Adipocyte (in vitro differentiated cells): ENCODE measurements at regions not wholly inside any gene's neighbourhood (a gene's known extent, or its start where the extent isn't known, plus 50 kb on each side); places are given as distances from the start of the nearest gene placed in this dataset.
A peak's percentile ranks its signal among the peaks of the same experiment; 100 is the strongest.
"Not testable (repeated sequence)": the region's sequence is repeated elsewhere in the genome, so short reads cannot be mapped to it uniquely, and the experiment has no call there.

Source experiments
- DNase-seq: peaks from one replicate; pipeline ENCODE4 v3.0.0-alpha.2; 2015; ENCODE audit warnings: low read depth
- H3K27me3 ChIP-seq: replicated peaks from 2 replicates; pipeline ENCODE4 v1.7.0; 2013; ENCODE audit warnings: mild to moderate bottlenecking, low read length, moderate library complexity; ENCODE audit not compliant: control insufficient read depth, insufficient read depth
- H3K36me3 ChIP-seq: 2 replicates; pipeline ENCODE4 v1.7.0; 2013; ENCODE audit warnings: low read length, mild to moderate bottlenecking, moderate library complexity; ENCODE audit not compliant: control insufficient read depth, insufficient read depth, severe bottlenecking
- H3K4me1 ChIP-seq: 2 replicates; pipeline ENCODE4 v1.7.0; 2013; ENCODE audit warnings: mild to moderate bottlenecking, low read length, moderate library complexity; ENCODE audit not compliant: control insufficient read depth, insufficient read depth
- H3K4me3 ChIP-seq: 2 replicates; pipeline ENCODE4 v1.7.0; 2013; ENCODE audit warnings: mild to moderate bottlenecking, low read length, moderate library complexity
- H3K9ac ChIP-seq: 2 replicates; pipeline ENCODE4 v1.7.0; 2013; ENCODE audit warnings: mild to moderate bottlenecking, low read length, moderate library complexity
- H3K9me3 ChIP-seq: 2 replicates; pipeline ENCODE4 v1.7.0; 2013; ENCODE audit warnings: mild to moderate bottlenecking, low read length, moderate library complexity; ENCODE audit not compliant: control insufficient read depth

- H3K4me3 ChIP-seq, H3K9ac ChIP-seq, DNase-seq, H3K27me3 ChIP-seq, H3K4me1 ChIP-seq, H3K9me3 ChIP-seq, H3K36me3 ChIP-seq: not testable (repeated sequence)
Observed at GRCh38 chr6:4725136-4725760, 51.0 kb upstream of the CDYL start.

- not testable (repeated sequence) for H3K4me1 ChIP-seq, H3K9ac ChIP-seq, DNase-seq, H3K4me3 ChIP-seq, H3K9me3 ChIP-seq, H3K27me3 ChIP-seq, H3K36me3 ChIP-seq
Observed at GRCh38 chr6:4724727-4725126, 51.5 kb upstream of the CDYL start.

GRCh38 chr6:4723383-4723782, 52.8 kb upstream of the CDYL start:
- H3K36me3 ChIP-seq, result no peaks in the 10 kb centered on the region
- no peak for DNase-seq
- no peaks in the 10 kb centered on the region for H3K27me3 ChIP-seq

DNA sequence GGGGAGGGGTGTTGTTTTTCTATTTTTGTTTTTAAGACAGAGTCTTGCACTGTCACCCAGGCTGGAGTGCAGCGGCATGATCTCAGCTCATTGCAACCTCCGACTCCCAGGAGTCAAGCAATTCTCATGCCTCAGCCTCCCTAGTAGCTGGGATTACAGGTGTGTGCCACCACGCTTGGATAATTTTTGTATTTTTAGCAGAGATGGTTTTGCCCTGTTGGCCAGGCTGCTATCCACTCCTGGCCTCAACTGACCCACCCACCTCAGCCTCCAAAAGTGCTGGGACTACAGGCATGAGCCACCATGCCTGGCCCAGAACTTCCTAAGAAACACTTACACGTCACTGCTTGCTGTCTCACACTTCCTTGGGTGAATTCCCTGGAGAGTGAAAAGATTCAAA, 54.8 kb upstream of the CDYL start:
- not testable (repeated sequence) for H3K27me3 ChIP-seq, H3K4me1 ChIP-seq, DNase-seq, H3K9ac ChIP-seq, H3K4me3 ChIP-seq, H3K36me3 ChIP-seq, H3K9me3 ChIP-seq

More at GRCh38 chr6:4723383-4723782, 52.8 kb upstream of the CDYL start:
- Histone ChIP-seq H3K9ac (no peak overlapping the region), H3K4me3 (no peak overlapping the region), H3K9me3 (no peaks in the 10 kb centered on the region), H3K4me1 (peaks cover 4% of the 10 kb centered on the region)

GRCh38 chr6:4719491-4719890, 56.7 kb upstream of the CDYL start:
- peaks cover 4% of the 10 kb centered on the region for H3K27me3 ChIP-seq
- H3K9me3 ChIP-seq, result no peaks in the 10 kb centered on the region
- H3K4me3 ChIP-seq, result no peak overlapping the region
- no peaks in the 10 kb centered on the region for H3K36me3 ChIP-seq
- H3K9ac ChIP-seq, result no peak overlapping the region
- no peak for DNase-seq
- no peaks in the 10 kb centered on the region for H3K4me1 ChIP-seq

GRCh38 chr6:4717856-4718255, 58.3 kb upstream of the CDYL start:
- no peak overlapping the region for H3K9ac ChIP-seq
- no peaks in the 10 kb centered on the region for H3K9me3 ChIP-seq

GRCh38 chr6:4717124-4717523, 59.1 kb upstream of the CDYL start:
- H3K9me3 ChIP-seq, result no peaks in the 10 kb centered on the region
- DNase-seq, result no peak
- H3K9ac ChIP-seq, result no peak overlapping the region
- H3K36me3 ChIP-seq, result no peaks in the 10 kb centered on the region
- H3K4me3 ChIP-seq, result no peak overlapping the region
- H3K27me3 ChIP-seq, result peaks cover 4% of the 10 kb centered on the region
- H3K4me1 ChIP-seq, result no peaks in the 10 kb centered on the region

More at GRCh38 chr6:4717856-4718255, 58.3 kb upstream of the CDYL start:
- DNase-seq, result no peak
- no peaks in the 10 kb centered on the region for H3K4me1 ChIP-seq
- H3K27me3 ChIP-seq, result peaks cover 4% of the 10 kb centered on the region
- no peaks in the 10 kb centered on the region for H3K36me3 ChIP-seq
- no peak overlapping the region for H3K4me3 ChIP-seq

- Histone ChIP-seq H3K4me1 (no peaks in the 10 kb centered on the region), H3K27me3 (peaks cover 10% of the 10 kb centered on the region), H3K9me3 (no peaks in the 10 kb centered on the region), H3K36me3 (no peaks in the 10 kb centered on the region), H3K4me3 (no peak overlapping the region), H3K9ac (no peak overlapping the region)
- DNase-seq, result no peak
Observed at GRCh38 chr6:4714961-4715501, 61.2 kb upstream of the CDYL start.

- Histone ChIP-seq H3K27me3 (peaks cover 8% of the 10 kb centered on the region), H3K4me1 (no peaks in the 10 kb centered on the region), H3K9ac (no peak overlapping the region), H3K36me3 (no peaks in the 10 kb centered on the region), H3K4me3 (no peak overlapping the region), H3K9me3 (peaks cover 8% of the 10 kb centered on the region)
- no peak for DNase-seq
Observed at GRCh38 chr6:4712291-4712690, 63.9 kb upstream of the CDYL start.

- no peak overlapping the region for H3K9ac ChIP-seq
- H3K27me3 ChIP-seq, result peaks cover 6% of the 10 kb centered on the region
- no peaks in the 10 kb centered on the region for H3K4me1 ChIP-seq
- peaks cover 8% of the 10 kb centered on the region for H3K9me3 ChIP-seq
- H3K4me3 ChIP-seq, result no peak overlapping the region
- no peaks in the 10 kb centered on the region for H3K36me3 ChIP-seq
- peak; percentile 26 for DNase-seq
Observed at GRCh38 chr6:4707011-4707410, 69.2 kb upstream of the CDYL start.

- Histone ChIP-seq H3K9ac (no peak overlapping the region), H3K4me1 (no peaks in the 10 kb centered on the region), H3K9me3 (peaks cover 8% of the 10 kb centered on the region), H3K4me3 (no peak overlapping the region), H3K27me3 (peaks cover 3% of the 10 kb centered on the region), H3K36me3 (no peaks in the 10 kb centered on the region)
- no peak for DNase-seq
Observed at GRCh38 chr6:4705809-4706208, 70.4 kb upstream of the CDYL start.

DNA sequence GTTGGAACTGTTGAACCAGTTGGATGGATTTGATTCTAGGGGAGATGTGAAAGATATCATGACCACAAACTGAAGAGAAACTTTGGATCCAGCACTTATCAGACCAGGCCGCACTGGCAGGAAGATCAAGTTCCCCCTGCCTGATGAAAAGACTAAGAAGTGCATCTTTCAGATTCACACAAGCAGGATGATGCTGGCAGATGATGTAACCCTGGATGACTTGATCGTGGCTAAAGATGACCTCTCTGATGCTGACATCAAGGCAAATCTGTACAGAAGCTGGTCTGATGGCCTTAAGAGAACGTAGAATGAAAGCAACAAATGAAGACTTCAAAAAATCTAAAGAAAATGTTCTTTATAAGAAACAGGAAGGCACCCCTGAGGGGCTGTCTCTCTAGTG, 72.8 kb upstream of the CDYL start:
- no peak for DNase-seq
- H3K9ac ChIP-seq, result no peak overlapping the region
- H3K4me3 ChIP-seq, result no peak overlapping the region
- no peaks in the 10 kb centered on the region for H3K4me1 ChIP-seq
- H3K36me3 ChIP-seq, result no peaks in the 10 kb centered on the region
- H3K9me3 ChIP-seq, result peaks cover 8% of the 10 kb centered on the region
- no peaks in the 10 kb centered on the region for H3K27me3 ChIP-seq
